AG09319 (cell line): ENCODE measurements at regions not wholly inside any gene's neighbourhood (a gene's known extent, or its start where the extent isn't known, plus 50 kb on each side); places are given as distances from the start of the nearest gene placed in this dataset.

Experiments used
- DNase-seq: peaks from one replicate; pipeline ENCODE4 v3.0.0-alpha.2; 2010; ENCODE audit warnings: low read depth; ENCODE audit errors: extremely low read depth
- TF ChIP-seq, protein P1 (sequence below): IDR thresholded peaks from 2 replicates; pipeline ENCODE4 v1.5.1; 2011; ENCODE audit warnings: low read depth, mild to moderate bottlenecking, inconsistent platforms, low read length, moderate library complexity

DNA sequence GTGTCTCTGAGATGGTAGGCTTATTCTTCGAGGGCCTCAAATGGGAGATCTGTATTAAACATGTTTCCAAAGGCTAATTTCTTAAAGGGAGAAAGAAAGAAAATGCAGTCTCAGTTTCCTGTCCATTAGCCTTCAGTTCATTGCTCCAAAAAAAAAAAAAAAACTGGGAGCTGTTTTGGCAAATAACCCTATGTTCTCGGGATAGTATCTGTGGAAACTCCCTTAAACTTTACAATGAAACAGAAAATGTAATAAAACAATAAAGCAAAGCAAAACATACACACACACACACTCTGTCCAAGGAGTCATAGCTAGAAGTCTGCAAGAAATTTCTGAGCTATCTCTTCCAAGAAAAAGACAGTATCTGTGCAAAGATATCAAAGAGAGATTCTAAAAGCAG is 172.5 kb upstream of the CELF2 start:
- TF ChIP-seq, protein P1, sequence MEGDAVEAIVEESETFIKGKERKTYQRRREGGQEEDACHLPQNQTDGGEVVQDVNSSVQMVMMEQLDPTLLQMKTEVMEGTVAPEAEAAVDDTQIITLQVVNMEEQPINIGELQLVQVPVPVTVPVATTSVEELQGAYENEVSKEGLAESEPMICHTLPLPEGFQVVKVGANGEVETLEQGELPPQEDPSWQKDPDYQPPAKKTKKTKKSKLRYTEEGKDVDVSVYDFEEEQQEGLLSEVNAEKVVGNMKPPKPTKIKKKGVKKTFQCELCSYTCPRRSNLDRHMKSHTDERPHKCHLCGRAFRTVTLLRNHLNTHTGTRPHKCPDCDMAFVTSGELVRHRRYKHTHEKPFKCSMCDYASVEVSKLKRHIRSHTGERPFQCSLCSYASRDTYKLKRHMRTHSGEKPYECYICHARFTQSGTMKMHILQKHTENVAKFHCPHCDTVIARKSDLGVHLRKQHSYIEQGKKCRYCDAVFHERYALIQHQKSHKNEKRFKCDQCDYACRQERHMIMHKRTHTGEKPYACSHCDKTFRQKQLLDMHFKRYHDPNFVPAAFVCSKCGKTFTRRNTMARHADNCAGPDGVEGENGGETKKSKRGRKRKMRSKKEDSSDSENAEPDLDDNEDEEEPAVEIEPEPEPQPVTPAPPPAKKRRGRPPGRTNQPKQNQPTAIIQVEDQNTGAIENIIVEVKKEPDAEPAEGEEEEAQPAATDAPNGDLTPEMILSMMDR: no peak
- DNase-seq: no peak

DNA sequence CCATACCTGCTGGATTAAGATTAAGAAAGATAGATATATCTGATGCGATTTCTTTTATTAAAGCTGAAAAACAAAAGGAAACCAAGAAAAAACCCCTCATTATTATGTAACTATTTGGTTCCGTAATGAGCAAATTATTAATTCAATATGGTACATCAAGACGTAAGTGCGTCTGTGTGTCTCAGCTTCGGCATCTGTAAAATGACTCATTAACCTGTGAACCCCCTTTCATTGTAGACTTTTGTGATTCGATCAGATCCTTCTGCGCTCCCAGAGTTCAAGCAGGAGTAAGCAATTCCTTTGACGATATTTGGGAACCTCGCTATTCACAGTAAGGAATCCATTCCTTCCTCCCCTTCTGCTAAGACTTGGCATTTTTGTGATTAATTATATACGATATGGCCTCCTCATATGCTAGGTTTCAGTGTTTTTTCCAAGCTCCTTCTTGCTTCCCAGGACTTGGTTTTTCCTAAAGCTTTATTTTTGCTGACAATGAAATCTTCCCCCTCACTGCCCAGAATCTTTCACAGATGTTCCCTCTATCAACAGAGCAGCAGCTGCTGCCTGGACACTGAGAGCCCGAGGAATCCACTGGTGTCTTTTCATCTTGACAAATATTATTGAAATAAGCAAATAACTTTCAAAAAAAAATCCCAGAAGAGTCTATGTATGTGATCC is 171.7 kb upstream of the CELF2 start:
- TF ChIP-seq, protein P1: no peak
- DNase-seq: no peak

DNA sequence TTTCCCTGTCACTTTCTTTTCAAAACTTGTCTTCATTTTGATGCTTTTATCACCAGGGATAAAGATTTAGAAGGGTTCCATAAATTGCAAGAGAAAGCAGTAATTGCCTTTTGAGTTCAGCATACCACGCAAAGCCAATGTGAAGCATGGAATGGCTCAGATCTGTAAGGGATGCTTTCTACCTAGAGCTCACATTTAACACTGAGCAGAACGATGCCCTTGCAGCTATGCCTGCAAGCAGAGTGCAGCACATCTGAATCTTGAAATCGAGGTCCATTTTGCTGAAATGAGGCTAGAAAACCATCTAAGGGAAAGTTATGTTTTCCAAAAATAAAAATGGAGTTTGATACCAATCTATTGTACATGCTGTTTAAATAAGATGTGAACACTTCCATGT is 171.2 kb upstream of the CELF2 start:
- TF ChIP-seq, protein P1: no peak
- no peak for DNase-seq

DNA sequence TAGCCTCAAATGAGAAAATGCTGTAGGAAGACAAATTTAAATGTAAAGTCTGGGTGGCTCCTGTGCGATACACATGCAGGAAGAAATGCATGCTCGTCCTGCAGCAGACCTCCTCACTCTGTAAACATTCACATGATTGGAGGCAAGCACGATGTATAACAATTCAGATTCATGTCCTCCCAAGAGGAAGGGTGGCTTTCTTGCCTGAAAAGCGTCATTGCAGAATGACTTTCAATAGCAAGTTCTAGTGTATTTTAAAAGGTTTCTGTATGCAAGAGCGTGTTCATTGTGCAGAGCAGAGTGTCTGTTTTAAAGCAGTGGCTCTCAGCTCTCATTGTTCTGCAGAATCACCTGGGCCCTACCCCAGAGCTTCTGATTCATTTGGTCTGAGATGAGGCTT is 170.3 kb upstream of the CELF2 start:
- no peak for DNase-seq
- TF ChIP-seq, protein P1: no peak

DNA sequence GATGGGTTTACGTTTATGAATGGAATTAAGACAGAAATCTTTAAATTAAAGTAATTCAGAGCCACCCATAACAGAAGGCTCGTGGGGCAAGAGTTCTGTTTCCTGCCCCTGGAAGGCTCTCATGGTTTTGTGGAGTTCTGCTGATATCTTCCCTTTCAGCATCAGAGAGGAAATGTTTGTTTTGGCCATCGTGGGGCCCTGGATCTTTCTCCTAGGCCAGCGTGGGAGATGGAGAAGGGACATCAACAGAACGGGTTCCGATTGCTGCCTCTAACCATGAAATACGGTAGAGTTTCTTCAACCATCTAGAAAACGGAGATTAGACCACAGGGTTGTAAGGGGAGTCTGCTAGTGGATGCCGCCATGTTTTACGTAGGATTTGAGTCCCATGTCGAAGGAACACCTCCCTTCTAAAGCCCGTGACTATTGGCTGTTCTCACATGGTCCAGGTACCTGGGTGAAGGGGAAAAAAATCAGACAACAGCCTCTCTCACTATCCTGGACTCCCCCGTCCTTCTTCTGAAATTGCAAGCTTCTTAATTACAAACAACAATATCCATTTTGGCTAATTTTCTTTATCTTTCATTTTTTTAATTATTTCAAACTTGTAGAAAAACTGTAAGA is 169.1 kb upstream of the CELF2 start:
- no peak for DNase-seq
- TF ChIP-seq, protein P1: no peak

DNA sequence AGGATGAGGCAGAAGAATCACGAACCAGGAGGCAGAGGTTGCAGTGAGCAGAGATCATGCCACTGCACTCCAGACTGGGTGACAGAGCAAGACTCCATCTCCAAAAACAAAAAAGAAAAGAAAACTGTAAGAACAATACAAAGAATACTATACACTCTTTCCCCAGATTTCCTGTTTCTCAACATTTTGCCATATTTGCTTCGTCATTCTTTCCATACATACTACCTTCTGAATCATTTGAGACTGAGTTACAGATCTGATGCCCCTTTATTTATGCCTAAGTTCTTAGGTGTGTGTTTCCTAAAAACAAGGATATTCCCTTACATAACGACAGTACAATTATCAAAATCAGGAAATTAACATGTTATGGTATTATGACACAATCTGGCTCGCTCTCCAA is 168.4 kb upstream of the CELF2 start:
- TF ChIP-seq, protein P1: no peak
- no peak for DNase-seq

DNA sequence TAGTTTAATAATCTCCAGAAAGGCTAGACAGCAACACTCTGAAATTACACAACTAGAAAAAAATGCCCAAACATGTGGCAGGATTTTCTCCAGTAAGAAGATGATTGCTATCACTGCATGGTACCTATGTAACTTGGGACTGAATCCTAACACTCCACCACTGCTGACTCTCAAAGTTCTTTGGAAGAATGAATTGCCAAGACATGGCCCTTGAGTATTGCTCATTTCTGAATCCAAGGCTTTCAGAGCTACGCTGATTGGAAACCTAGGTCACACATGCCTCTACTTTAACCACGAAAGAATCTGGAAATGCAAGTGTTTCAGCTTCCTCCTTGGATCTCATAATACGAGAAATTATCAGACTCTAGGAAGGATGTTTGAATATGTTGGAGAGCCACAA is 167.5 kb upstream of the CELF2 start:
- TF ChIP-seq, protein P1: no peak
- DNase-seq: no peak
